GM21381 (cell line): ENCODE measurements at regions not wholly inside any gene's neighbourhood (a gene's known extent, or its start where the extent isn't known, plus 50 kb on each side); places are given as distances from the start of the nearest gene placed in this dataset.
"Not testable (repeated sequence)": the region's sequence is repeated elsewhere in the genome, so short reads cannot be mapped to it uniquely, and the experiment has no call there.

Source experiments
- ATAC-seq: cut with Tn5 transposase; IDR thresholded peaks from one replicate; pipeline ENCODE4 v1.9.1; 2021; ENCODE audit warnings: mild to moderate bottlenecking, moderate library complexity; ENCODE audit not compliant: unreplicated experiment

GRCh38 chr5:112570708-112571444, 151.8 kb upstream of the EPB41L4A start:
- no peak for ATAC-seq

GRCh38 chr5:112573441-112573840, 154.4 kb upstream of the EPB41L4A start:
- ATAC-seq, result no peak

- ATAC-seq, result no peak
Observed at GRCh38 chr5:112574536-112574935, 155.5 kb upstream of the EPB41L4A start.

- ATAC-seq, result no peak
Observed at GRCh38 chr5:112576298-112576925, 157.3 kb upstream of the EPB41L4A start.

GRCh38 chr5:112579599-112580170, 158.0 kb upstream of the APC start:
- no peak for ATAC-seq

GRCh38 chr5:112581811-112582320, 155.8 kb upstream of the APC start:
- ATAC-seq, result no peak

- ATAC-seq, result no peak
Observed at GRCh38 chr5:112583166-112583565, 154.5 kb upstream of the APC start.

- no peak for ATAC-seq
Observed at GRCh38 chr5:112584781-112585180, 152.9 kb upstream of the APC start.

GRCh38 chr5:112586596-112587062, 151.1 kb upstream of the APC start:
- ATAC-seq, result no peak

- ATAC-seq, result not testable (repeated sequence)
Observed at GRCh38 chr5:112590858-112591257, 146.8 kb upstream of the APC start.

GRCh38 chr5:112594095-112594850, 143.4 kb upstream of the APC start:
- ATAC-seq, result no peak

- no peak for ATAC-seq
Observed at GRCh38 chr5:112594941-112595340, 142.7 kb upstream of the APC start.

GRCh38 chr5:112597831-112598230, 139.9 kb upstream of the APC start:
- no peak for ATAC-seq

GRCh38 chr5:112600510-112600909, 137.2 kb upstream of the APC start:
- ATAC-seq, result not testable (repeated sequence)

GRCh38 chr5:112604732-112605630, 132.7 kb upstream of the APC start:
- ATAC-seq, result peak; percentile 64

GRCh38 chr5:112608975-112609374, 128.7 kb upstream of the APC start:
- ATAC-seq, result no peak

- ATAC-seq, result no peak
Observed at GRCh38 chr5:112612663-112613062, 125.0 kb upstream of the APC start.

- ATAC-seq, result no peak
Observed at GRCh38 chr5:112614285-112614684, 123.4 kb upstream of the APC start.

- ATAC-seq, result no peak
Observed at GRCh38 chr5:112614986-112615385, 122.7 kb upstream of the APC start.
